ENCODE measurements at regions not wholly inside any gene's neighbourhood (a gene's known extent, or its start where the extent isn't known, plus 50 kb on each side); places are given as distances from the start of the nearest gene placed in this dataset.

DNA sequence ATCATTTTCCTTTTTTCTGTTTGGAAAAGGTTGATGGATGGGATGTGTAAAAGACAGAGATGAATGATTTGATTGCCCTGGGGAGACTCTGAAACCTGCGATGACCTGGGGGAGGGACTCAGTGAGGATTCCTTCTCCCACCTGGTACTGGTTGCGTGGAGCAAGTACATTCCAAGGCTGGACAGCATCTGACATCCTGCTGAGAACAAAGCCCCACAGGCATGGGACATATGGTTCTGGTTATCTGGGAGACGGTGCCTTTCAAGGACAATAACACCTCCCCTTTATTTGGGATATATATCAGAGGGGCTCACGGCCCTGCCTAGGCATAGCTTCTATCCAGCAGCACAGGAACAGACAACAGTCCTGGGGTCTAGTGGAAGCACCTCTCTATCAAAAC is 527.8 kb downstream of the METTL15 start:
- no peak for DNase-seq

DNA sequence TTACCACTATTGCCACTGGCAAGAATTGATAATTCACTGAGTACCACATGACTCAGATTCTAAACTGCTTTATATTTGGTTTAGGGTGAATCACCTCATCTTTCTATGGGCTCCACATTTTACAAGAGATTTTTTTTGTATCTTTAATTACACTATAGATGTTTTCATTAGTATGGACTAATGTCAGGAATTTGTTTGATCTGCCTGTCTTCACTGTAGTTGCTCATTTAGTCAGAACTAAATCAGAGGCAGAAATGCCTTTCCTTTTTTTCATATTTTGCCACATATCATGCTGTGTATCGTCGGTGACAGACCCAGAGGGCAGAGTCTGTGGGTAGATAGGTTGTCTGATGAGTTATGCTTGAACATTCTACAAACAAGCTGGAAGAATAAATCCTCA is 524.1 kb downstream of the METTL15 start:
- no peak for DNase-seq

DNA sequence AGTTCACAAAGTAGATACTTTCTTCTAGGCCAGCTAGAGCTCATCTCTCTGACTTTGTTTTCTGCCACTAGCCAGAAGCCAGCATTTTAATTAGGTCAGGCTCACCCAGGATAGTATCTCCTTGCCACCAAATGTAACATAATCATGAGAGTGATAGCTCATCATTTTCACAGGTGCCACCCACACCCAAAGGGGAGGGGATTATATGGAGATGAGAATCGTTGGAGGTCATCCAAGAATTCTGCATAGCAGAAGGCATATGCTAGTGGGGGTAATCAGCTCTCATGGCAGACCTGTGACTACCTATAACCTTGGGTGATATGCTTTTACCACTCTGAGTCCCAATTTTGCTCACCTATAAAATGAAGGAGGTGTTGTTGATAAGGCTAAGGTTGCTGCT is 523.0 kb downstream of the METTL15 start:
- DNase-seq, result no peak

DNA sequence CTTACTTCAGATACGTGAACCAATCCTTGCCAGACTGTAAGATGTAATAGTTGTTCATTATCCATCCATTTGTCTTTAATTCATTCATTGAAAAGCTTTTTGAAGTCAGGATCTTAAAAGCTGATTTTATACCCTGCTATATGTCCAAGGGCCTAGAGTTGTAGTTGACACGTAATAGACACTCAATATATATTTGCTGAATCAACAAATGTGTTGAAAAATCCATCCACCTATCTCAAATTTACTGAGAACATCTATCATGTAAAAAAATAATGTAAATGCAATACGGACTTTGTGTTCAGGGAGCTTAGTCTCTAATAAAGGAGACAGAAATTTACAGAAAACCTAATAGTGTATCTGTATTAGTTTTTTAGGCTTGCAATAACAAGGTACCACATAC is 521.0 kb downstream of the METTL15 start:
- DNase-seq, result no peak

DNA sequence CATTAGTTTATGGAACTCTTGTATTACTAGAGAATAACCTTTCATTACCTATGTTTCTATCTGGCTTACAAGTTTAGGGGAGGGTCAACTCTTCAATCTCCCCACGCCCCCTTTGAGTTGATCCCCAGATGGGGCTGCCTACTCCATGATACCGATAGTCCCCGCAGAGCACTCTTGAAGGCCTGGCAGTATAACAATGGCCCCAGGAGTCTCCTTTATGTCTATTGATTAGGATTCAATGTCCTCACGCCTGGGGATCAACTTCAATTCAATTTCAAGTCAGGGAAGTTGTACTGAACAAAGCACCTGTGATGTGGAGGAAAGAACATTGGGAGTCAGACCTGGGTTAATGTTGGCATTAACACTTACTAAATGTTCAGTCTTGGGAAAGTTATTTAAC is 520.2 kb downstream of the METTL15 start:
- DNase-seq, result no peak

DNA sequence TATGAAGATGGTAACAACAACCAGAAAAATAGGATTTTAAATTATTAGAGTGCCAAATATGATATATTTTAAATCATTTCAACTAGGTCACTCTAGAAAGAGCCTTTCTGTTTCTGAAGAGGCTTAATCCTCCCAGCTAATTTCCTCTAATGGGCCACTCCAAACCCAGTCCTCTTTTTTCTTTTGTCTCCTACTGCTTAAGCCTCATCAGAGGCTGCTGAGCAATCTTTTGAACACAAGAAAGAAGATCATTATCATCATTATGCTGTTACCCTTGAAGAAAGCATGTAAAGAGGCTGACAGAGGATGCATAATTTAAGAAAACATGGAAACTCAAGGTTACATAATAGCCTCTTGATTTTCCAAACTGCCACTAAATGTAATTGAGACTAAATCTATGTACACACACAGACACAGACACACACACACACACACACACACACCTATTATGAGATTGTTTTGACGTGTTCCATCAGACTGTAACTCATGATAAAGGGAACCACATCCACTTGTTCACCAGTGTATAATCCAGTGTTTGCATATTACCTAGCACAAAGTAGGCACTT is 519.6 kb downstream of the METTL15 start:
- DNase-seq, result no peak

DNA sequence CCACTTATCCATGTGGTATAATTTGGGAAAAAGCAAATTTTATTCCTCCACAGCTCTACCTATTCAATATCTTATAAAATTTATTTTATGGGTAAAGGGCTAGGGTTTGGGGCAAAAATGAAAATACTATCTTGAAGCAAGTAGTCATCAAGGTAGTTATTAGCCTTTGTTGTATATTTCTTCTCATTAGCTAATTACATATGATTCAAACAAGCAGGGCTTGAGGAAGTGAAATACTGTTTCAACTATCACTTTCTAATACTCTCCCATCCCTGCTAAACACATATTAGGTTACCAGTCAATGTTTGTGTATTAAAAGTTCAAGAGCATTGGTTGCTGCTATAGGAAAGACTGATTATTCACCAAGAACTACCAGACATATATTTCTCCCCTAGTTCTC is 517.3 kb downstream of the METTL15 start:
- no peak for DNase-seq

DNA sequence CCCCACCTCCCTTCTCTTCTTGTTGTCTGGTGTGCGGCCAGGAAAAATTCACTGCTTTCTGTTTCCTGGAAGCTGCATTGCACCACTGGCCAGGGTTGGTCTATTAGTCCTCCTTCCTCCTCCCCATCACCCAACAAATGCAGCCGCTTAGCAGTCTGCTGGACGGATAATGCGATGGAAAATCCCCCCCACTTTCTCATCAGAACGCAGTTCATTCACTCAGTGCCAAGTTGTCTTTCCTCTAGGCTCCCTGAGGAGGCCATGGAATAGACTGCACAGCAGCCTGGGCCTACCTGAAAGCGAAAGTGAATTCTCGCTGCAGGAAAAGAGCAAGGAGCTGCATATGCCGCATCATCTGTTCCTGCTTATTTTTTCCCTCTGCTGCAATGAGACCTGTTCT is 513.6 kb downstream of the METTL15 start:
- DNase-seq, result no peak

DNA sequence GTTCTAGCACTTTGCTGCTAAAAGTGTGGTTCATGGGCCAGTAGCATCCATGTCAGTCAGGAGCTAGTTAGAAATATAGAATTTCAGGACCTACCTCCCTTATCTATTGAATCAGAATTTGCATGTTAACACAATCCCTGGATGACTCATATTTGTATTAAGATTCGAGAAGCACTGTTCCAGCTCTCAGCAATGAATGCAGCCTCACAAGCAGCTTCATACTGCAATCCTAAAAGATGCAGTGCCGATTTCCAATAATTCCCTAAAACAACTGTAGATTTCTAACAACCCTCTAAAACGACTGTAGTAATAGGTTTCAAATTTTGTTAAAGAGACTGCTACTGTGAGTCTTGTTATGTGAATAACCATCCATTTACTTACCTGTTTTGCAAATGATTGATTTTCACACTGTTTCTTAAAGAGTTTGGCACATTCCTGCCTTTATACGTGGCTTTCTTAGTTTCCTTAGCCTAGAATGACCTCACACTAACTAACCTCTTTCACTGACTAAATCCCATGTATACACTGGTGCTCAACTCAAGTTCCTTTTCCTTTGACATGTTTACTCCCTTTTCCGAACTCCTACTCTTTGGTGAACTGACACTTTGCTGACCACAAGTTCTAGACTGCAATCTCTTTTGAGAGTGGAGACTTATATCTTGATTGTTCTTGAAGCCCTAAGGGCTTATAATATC is 511.8 kb downstream of the METTL15 start:
- no peak for DNase-seq

DNA sequence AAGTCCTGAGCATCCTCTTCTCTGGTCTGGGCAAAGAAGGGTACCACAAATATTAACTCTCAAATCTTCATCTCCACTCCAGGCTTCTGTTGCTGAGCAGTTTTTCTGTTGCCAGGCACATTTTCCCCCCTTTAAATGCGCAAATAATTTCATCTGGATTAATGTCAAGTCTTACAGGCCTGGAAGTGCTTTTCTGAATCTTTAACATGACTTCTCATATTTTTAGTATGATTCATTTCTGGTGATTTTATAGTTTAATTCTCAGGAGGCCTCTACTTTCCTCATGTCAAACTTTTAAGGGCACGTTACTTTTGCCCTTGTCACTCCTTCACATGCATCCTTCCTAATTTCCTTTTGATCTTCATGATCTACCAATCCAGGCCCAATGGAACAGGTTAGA is 510.2 kb downstream of the METTL15 start:
- no peak for DNase-seq

DNA sequence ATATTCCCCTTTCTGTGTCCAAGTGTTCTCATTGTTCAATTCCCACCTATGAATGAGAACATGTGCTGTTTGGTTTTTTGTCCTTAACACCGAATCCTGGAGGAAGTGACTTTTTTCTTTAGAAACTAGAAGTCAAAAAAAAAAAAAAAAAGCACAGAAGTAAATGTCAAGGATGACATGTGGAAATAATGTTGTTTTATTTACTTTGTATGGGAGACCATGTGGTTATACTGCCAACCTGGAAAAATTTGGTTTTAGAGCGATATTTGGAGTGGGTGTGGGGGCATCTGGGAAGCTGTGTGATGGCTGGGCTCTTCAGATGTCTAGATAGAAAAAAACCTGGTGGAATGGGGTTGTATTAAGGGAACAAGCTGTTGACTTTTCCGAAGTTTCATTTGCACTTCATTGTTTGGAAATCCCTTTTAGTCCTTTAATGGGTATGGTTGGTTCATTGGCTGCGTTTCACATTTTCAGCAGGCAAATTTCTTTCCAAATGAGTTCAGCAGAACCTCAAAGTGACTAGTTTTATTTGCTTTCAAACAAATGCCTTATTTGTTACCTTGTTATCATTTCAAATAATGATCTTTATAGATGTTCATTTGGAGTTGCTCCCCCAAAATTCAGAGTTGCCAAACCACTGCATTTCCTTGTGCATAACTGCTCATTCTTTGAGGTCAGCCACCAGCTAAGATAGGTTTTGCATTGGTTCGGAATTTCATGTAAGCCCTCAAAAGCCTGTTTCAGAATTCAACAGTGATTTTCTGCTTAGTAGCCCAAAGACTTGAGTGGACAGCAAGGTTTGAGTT is 508.2 kb downstream of the METTL15 start:
- DNase-seq, result no peak

DNA sequence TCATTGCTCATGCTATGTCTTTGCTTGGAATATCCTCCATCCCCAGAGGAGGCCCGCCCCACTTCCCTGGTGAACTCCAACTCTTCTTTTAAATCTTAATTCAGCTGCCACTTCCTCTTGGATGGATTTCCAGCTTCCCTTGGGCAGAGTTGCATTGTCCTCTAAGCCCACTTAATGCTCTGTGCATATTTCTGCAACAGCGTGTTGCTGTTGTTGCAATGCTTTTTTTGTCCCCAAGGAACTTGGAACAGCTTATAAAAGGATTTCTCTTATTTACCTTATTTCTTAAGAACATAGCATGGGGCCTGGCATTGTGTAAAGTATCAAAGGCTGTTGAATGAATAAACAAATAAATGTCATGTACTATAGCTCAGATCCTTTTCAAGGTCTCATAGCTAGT is 507.4 kb downstream of the METTL15 start:
- no peak for DNase-seq

DNA sequence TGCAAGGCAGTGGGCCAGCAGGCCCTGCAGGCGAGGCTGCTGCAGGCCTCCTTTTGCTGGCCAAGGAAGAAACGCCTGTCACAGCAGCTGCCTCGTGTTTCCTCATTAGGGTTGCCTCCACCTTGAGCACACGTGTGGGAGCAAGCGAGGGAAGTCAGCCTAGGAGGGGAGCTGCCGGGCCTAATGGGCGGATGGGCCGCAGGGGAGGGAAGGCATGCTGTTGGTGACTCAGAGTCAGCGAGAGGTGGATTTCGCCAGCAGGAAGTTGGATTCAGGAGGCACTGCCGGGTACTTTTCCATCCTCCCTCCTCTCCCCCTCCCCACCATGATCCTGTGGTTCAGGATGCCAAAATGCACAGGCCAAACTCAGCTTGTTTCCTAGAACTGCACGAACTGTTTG is 498.7 kb downstream of the METTL15 start:
- DNase-seq, result no peak

DNA sequence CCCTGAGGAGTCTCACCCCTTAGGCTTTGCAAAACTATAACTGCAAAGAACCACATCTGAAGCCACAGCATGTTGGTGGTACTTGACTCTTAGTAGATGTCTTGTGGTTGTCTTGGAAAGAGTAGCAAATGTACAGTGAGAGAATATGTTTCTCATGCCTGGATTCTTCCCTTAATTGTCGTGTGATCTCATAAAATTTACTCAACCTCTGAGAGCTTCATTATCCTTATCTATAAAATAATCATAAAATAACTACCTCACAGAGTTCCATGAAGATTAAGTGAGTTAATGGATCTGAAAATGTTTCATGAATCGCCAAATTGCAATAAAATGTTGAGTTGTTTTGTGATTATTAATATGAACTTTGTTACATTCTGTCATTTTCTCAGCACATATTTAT is 491.5 kb downstream of the METTL15 start:
- no peak for DNase-seq

DNA sequence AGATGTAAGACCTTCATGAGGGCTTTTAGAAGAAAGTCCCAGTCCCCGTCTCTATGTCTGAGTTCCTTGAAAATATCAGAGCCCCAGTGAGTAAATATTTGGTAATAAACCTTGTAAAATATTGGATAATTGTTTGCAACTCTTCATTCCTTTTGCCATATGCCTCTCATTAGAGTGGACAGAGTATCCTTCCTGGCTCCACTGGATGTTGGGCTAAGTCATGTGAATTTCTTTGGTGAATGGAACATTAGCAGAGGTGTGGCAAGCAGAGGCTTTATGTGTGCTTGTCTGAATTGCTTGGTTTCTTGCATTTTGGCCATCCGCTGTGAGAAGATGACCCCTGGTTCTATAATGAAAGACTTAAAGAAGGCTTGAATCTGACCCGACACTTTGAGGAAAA is 490.3 kb downstream of the METTL15 start:
- no peak for DNase-seq

DNA sequence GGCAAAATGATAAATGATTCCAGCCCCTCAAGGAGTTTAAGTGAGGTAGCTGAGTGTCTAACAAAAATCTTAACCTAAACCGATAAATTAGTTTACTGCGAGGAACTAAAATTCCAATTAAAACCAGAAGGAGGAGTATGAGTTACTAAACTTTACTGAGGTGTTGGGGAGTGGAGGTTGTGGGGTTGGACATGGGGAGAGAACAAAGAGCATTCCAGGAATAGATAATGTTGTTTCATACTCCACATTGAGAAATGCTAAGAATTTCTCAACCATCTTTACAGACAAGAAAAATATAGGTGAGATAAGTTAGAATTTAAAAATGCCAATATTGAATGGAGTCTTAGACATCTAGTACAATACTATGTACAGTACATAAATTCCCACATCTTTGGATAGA is 488.6 kb downstream of the METTL15 start:
- no peak for DNase-seq

DNA sequence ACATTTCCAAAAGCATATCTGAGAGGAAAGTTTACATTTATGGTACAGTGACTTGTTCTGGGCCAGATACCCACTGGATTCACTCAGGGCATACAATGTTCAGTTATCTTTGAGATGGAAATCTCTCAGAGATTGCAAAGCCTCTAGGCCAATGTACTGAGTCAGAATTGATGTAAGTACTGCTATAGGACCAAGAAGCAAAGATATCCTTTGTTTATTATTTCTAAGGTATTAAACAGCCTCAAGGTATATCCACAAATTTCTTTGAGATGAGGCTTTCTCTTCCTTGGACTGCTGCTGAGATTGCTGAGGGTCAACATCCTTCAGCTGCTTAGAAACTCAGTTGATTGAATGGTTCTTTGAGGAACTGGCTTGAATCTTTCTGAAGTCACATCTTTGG is 484.0 kb downstream of the METTL15 start:
- no peak for DNase-seq

DNA sequence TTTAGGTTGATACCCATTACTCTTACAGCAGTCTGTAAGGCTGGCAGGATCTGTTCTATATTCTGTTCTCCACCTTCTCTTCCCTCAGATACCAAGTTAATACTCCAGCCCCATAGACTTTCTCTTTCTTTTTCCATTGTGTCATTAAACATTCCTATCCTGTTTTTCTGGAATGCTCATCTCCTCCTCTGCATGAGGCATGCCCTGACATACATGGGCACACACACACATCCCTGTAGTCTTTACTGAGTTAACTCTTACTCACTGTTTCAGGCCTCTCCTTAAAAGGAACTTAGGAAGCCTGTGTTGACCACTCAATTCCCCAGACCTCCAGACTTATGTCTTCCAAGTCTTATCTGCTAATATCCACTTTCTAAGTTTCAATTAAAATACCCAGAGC is 476.8 kb downstream of the METTL15 start:
- DNase-seq, result no peak

DNA sequence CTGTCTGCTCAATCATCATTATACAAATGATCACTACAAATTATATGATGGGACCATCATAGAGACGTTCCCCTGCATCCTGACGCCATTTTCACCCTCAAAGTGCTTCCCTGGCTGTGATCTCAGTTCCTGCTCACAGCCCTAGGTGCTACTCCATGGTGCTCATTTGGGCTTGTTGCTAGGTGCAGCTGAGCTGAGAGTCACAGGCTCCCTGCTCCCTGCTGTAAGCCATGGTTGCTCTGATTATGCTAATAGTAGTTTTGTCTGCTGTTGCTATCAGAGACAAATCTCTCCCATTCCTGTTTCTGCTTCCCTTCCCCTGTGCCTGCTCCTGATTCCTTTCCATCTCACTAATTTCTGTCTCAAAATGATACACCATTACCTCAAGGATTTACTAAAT is 474.3 kb downstream of the METTL15 start:
- DNase-seq, result no peak

DNA sequence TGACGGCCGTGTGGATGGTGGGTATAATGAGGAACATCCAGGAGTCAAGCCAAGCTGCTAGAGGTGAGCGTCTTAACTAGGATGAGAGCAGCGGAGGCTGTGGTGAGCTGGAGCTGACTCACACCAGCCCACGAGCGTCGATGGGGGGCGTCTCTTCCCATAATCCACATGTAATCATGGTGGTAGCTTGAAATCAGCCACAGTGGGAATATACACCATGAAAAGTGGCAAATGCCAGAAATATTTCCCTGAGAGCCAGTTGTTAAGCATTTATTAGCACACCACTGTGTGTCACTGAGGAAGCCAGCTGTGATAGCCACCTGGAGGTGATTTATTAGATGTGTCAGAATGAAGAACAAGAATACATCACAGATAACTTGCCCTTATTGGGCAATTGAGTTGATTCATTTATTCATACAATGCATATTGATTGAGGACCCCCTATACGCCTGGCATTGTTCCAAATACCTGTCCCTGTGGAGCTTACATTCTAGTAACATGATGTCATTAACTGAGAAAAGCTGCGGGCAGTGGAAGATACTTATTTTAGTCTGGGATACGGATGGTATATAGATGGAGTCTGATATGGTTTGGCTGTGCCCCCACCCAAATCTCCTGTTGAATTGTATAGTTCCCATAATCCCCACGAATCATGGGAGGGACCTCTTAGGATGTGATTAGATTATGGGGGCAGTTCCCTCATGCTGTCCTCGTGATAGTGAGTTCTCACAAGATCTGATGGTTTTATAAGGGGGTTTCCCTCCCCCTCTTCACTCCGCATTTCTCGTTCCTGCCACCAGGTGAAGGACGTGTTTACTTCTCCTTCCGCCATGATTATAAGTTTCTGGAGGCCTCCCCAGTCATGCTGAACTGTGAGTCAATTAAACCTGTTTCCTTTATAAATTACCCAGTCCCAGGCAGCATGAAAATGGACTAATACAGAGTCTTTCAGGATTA is 473.4 kb downstream of the METTL15 start:
- no peak for DNase-seq

DNA sequence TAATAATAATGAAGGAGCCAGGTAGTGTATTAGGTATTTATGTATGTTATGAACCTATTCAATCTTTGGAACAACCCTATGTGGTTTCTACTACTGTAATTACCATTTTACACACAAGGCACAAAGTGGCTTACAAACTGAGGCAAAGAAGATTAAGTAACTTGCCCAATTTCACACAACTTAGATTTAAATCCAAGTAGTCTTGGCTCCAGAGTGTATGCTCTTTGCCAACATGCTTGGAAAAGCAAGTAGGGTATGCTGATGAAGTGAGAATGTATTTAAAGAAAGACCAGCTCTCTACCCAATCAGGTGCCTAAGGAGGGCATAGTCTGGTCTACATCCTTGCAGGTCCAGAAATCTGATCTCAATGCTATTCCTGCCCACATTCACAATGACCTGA is 463.2 kb downstream of the METTL15 start:
- DNase-seq, result no peak

DNA sequence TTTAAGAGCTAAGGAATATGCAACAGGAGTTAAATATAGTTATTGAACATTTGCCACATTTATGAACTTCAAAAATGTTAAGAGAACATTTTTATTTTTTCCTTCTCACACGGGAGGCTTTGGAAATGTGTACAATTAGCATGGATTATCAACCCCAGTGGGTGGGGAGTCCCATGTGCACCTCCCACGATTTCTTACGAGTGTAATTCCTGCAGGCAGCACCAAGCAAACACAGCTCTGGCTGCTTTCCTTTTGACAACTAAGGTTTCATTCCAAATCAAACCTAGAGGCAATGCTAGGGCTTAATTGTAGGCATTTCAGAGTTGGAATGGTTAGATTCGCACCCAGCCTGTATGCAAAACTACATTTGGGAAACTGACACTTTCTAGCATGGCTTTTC is 460.9 kb downstream of the METTL15 start:
- DNase-seq, result no peak

Measured in stimulated activated CD4-positive, alpha-beta T cell treated with anti-CD3 and anti-CD28 coated beads, Interleukin-4, amount 100 ng/mL, for 1 hour (primary cell).